GM19035 (cell line): ENCODE measurements at regions not wholly inside any gene's neighbourhood (a gene's known extent, or its start where the extent isn't known, plus 50 kb on each side); places are given as distances from the start of the nearest gene placed in this dataset.

ENCODE experiments used
- ATAC-seq: cut with Tn5 transposase; IDR thresholded peaks from one replicate; pipeline ENCODE4 v1.9.1; 2021; ENCODE audit not compliant: unreplicated experiment

DNA sequence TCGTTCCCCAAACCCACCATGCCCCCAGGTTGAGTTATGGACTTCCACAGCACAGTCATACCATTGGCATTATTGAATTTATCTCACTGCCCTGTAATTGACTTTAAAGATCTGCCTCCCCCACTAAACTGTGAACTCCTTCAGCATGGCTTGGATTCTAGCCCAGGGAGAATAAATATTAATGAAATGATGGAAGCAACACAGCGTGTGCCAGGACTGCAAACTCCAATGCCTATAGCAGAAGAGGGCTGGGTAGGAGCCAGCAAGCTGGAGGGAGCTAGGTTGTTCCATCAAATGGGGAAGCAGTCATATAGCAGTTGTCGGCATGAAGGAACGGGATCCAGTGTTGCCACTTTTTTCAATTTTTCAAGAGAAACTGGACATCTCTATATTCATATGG, 69.0 kb upstream of the MSX2 start:
- ATAC-seq, result no peak

DNA sequence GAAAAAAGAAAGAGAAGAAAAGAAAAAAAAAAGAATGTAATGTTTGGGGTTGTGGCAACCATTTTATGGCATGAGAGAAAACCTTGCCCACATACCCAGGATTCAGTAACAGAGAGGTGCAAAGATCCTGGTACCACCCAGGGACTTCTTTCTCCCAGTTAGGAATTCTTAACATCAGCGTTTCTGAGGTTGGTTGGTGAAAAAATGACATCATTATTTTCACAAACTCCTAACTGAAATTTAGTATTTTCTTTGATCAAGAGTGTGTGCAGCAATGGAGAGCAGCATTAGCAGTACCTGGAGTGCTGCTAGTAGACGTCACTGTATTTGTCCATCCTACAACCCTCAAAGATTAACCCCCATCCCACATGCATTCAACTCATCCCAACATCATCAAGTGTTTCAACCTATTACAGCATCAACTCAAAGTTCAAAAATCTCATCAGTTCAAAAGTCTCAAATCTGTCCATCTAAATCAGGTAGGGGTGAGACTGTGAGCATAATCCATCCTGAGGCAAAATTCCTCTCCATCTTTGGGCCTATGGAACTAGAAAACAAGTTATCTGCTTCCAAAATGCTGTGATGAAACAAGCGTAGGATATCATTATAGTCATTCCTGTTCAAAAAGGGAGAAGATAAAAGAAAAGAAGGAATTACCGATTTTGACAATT, 60.1 kb upstream of the MSX2 start:
- ATAC-seq, result no peak

DNA sequence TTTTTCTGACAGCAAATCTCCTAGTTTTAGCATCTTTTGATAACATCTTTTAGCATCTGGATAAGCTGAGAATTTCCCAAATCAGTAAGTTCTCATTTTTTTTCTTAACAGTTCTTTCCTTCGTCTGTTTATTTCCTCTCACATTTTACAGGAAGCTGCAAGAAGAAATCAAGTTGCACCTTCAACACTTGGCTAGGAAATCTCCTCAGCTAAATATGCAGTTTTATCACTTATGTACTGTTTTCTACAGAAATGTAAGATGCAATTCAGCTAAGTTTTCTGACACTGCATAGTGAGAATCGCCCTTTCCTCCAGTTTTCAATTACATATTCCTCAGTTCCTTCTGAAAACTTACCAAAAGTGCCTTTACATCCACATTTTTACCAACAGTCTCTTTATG, 59.0 kb upstream of the MSX2 start:
- no peak for ATAC-seq

DNA sequence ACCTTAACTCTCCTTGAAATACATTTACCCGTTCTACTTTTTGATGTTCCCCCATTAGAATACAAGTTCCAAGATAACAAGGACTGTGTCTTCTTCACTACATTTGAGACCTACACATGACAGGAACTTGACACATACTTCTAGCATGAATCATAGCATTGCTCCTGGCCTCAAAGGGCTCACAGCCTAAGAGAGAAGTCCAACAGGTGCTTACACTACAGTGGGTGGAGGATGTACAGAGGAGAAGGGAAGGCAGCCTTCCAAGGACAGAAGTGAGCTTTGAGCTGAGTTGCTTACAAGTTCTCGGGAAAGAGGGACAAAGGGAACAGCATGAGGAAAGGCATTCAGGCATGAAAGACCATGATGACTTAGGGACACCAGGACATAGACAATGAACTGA, 56.9 kb upstream of the MSX2 start:
- no peak for ATAC-seq

DNA sequence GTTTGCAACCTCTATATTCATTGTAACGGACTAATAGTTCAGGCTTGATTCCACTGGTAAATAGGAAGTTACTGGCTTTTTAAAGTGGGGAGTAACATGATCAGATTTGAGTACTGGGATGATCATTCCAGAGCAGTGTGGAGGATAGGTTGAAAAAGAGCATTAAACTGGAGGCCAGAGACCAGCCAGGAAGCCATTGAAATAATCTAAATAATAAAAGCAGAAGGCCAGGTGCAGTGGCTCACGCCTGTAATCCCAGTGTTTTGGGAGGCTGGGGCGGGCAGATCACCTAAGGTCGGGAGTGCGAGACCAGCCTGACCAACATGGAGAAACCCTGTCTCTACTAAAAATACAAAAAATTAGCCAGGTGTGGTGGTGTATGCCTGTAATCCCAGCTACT, 56.0 kb upstream of the MSX2 start:
- no peak for ATAC-seq
